ENCODE measurements at regions not wholly inside any gene's neighbourhood (a gene's known extent, or its start where the extent isn't known, plus 50 kb on each side); places are given as distances from the start of the nearest gene placed in this dataset.
"Not testable (repeated sequence)": the region's sequence is repeated elsewhere in the genome, so short reads cannot be mapped to it uniquely, and the experiment has no call there.

- H3K27me3 ChIP-seq: no peaks in the 10 kb centered on the region
- no peak for TF ChIP-seq CTCF (IDR thresholded peaks at IDR 0.05; ENCODE audit: low read depth, low read length)
- no peaks in the 10 kb centered on the region for H3K4me1 ChIP-seq (ENCODE audit: low read depth)
- no peaks in the 10 kb centered on the region for H3K36me3 ChIP-seq
- no peak overlapping the region for H3K27ac ChIP-seq
- DNase-seq (ENCODE audit: low read depth in 1 of 2, low spot score in 1 of 2): no peak
- no peak overlapping the region for H3K4me3 ChIP-seq
- no peaks in the 10 kb centered on the region for H3K9me3 ChIP-seq (ENCODE audit: low read depth)
Measured at GRCh38 chr14:105913221-105913620, 386.8 kb downstream of the TMEM121 start.

DNA sequence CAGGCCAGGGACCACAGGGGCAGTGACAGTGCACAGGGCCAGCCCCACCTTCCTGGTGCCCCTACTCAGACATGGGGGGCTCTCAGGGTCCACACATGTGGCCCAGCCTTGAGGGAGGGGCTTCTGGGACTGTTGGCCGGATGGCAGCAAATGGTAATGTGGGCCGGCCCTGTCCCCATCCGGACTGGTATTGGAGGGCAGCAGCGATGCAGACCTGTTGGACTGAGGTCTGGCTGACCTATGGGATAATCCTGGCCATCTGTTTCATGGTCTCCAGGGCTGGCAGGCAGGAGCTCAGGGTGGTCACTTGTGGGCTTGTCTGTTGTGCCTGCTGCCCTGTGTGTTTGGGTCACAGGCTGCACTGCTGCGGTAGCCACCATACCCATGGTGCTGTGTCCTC is 387.5 kb downstream of the TMEM121 start:
- H3K9me3 ChIP-seq (ENCODE audit: low read depth): no peaks in the 10 kb centered on the region
- TF ChIP-seq CTCF (IDR thresholded peaks at IDR 0.05; ENCODE audit: low read depth, low read length): no peak
- H3K4me3 ChIP-seq: no peak overlapping the region
- DNase-seq (ENCODE audit: low read depth in 1 of 2, low spot score in 1 of 2): no peak
- H3K36me3 ChIP-seq: no peaks in the 10 kb centered on the region
- H3K27ac ChIP-seq: no peak overlapping the region
- no peaks in the 10 kb centered on the region for H3K27me3 ChIP-seq
- H3K4me1 ChIP-seq (ENCODE audit: low read depth): no peaks in the 10 kb centered on the region

GRCh38 chr14:105914281-105914680 is 387.9 kb downstream of the TMEM121 start:
- H3K4me3 ChIP-seq; DNase-seq (ENCODE audit: low read depth in 1 of 2, low spot score in 1 of 2); H3K27me3 ChIP-seq; H3K27ac ChIP-seq; H3K4me1 ChIP-seq (ENCODE audit: low read depth); H3K36me3 ChIP-seq; H3K9me3 ChIP-seq (ENCODE audit: low read depth): not testable (repeated sequence)

- DNase-seq (ENCODE audit: low read depth in 1 of 2, low spot score in 1 of 2): no peak
- H3K9me3 ChIP-seq (ENCODE audit: low read depth): no peaks in the 10 kb centered on the region
- no peak overlapping the region for H3K4me3 ChIP-seq
- no peak for TF ChIP-seq CTCF (IDR thresholded peaks at IDR 0.05; ENCODE audit: low read depth, low read length)
- no peak overlapping the region for H3K27ac ChIP-seq
- H3K27me3 ChIP-seq: no peaks in the 10 kb centered on the region
- H3K4me1 ChIP-seq (ENCODE audit: low read depth): no peaks in the 10 kb centered on the region
- no peaks in the 10 kb centered on the region for H3K36me3 ChIP-seq
Measured at GRCh38 chr14:105914738-105915385, 388.5 kb downstream of the TMEM121 start.

DNA sequence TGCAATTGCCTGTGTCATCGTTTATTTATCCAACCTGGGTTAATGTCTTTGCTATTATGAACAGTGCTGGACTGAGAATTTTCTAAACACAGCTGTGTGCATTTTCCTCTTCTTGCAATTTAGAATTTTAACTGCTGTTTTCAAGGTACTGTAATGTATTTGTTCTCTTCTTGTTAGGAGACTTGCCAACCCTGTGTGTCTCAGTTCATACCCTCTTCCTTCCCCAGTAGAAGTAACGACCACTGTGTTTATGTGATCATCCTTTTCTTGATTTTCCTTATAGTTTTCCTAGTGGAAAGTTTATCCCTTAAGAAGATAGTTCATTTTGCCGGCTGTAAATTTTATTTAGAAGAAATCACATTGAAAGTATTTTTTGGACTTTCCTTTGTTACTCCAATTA is 389.2 kb downstream of the TMEM121 start:
- not testable (repeated sequence) for H3K27ac ChIP-seq; DNase-seq (ENCODE audit: low read depth in 1 of 2, low spot score in 1 of 2); H3K4me1 ChIP-seq (ENCODE audit: low read depth); H3K27me3 ChIP-seq; H3K4me3 ChIP-seq; H3K36me3 ChIP-seq; H3K9me3 ChIP-seq (ENCODE audit: low read depth)

DNA sequence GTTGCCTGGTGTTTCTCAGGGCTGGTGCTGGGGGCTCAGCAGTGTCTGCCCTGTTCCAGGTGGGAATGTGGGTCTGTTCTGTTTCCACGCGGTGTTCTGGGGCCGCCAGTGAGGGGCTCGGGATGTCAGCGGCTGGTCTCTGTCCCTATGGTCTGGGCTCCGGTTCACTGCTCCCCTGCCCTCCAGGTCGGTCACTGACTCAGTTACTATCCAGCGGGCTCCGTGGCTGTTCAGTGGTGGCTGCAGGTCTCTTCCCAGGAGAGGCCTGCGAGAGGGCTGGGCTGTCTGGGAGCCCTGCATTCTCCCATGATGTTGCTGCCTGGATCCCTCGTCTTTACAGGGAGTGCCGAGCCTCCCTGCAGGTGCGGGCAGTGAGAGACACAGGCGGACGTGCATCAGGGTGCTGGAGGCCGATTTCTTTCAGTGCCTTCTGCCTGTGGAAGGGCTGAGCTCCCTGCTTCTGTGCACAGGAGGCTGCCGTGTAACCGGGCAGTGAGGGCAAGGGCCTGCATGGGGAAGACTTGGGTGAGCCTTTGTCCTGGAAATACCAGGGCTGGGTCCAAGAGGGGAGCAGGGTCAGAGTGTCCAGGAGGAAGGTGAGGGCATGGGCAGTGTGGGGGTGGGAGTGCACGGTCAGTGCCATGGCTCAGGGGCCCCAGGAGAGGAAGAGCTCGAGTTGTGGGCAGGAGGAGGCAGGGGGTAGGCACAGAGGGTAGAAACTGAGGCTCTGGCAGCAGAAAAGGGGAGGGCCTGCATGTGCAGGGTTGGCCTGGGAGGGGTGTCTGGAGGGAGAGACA is 391.0 kb downstream of the TMEM121 start:
- not testable (repeated sequence) for H3K27me3 ChIP-seq; H3K9me3 ChIP-seq (ENCODE audit: low read depth); H3K4me1 ChIP-seq (ENCODE audit: low read depth); H3K36me3 ChIP-seq; DNase-seq (ENCODE audit: low read depth in 1 of 2, low spot score in 1 of 2); H3K27ac ChIP-seq; H3K4me3 ChIP-seq

GRCh38 chr14:105917933-105918436 is 391.6 kb downstream of the TMEM121 start:
- Histone ChIP-seq H3K27me3 (no peaks in the 10 kb centered on the region), H3K4me3 (no peak overlapping the region), H3K9me3 (ENCODE audit: low read depth) (no peaks in the 10 kb centered on the region), H3K27ac (no peak overlapping the region), H3K36me3 (no peaks in the 10 kb centered on the region), H3K4me1 (ENCODE audit: low read depth) (no peaks in the 10 kb centered on the region)
- TF ChIP-seq CTCF (IDR thresholded peaks at IDR 0.05; ENCODE audit: low read depth, low read length): no peak
- DNase-seq (ENCODE audit: low read depth in 1 of 2, low spot score in 1 of 2): no peak
